Suprapubic skin (tissue), 4 donors: ENCODE measurements at regions not wholly inside any gene's neighbourhood (a gene's known extent, or its start where the extent isn't known, plus 50 kb on each side); places are given as distances from the start of the nearest gene placed in this dataset.

ENCODE experiments used
- DNase-seq, 2 donors: peaks; one replicate each; pipeline ENCODE4 v3.0.0-alpha.2; 2019; ENCODE audit warnings: low spot score in 2 of 2
- H3K27ac ChIP-seq: fragments of 200-600 bp; sonication (generic); one replicate; pipeline ENCODE4 v1.5.1; 2019
- H3K27me3 ChIP-seq: fragments of 200-600 bp; sonication (generic); one replicate; pipeline ENCODE4 v1.5.1; 2019
- H3K36me3 ChIP-seq: fragments of 200-600 bp; sonication (generic); one replicate; pipeline ENCODE4 v1.5.1; 2019
- H3K4me1 ChIP-seq: fragments of 200-600 bp; sonication (generic); one replicate; pipeline ENCODE4 v1.5.1; 2019
- H3K4me3 ChIP-seq: fragments of 200-600 bp; sonication (generic); one replicate; pipeline ENCODE4 v1.5.1; 2019; ENCODE audit warnings: mild to moderate bottlenecking
- H3K9me3 ChIP-seq: fragments of 200-600 bp; sonication (generic); one replicate; pipeline ENCODE4 v1.5.1; 2019
- CTCF ChIP-seq, 2 donors: fragments of 200-600 bp in 1 of 2; fragments of 450-650 bp in 1 of 2; sonication (generic) in 1 of 2; IDR thresholded peaks; one replicate each; pipeline ENCODE4 v1.5.1; 2016 to 2019; ENCODE audit warnings: antibody characterized with exemption in 2 of 2, mild to moderate bottlenecking in 1 of 2, moderate library complexity in 1 of 2
- EP300 ChIP-seq: sonication (generic); formaldehyde crosslinking; IDR thresholded peaks from one replicate; pipeline ENCODE4 v1.6.1; 2017; ENCODE audit warnings: antibody characterized with exemption
- POLR2A ChIP-seq, 2 donors: fragments of 450-650 bp; IDR thresholded peaks; one replicate each; pipeline ENCODE4 v1.6.1; 2017; ENCODE audit warnings: antibody characterized with exemption in 2 of 2, mild to moderate bottlenecking in 2 of 2, moderate library complexity in 2 of 2
- POLR2AphosphoS5 ChIP-seq, 3 donors: sonication (generic); formaldehyde crosslinking; IDR thresholded peaks; one replicate each; pipeline ENCODE4 v1.6.1; 2017; ENCODE audit warnings: antibody characterized with exemption in 3 of 3
- WGBS: methylation state at CpG from one replicate; pipeline ENCODE4 v1.1.5; 2018; 5-methylcytosine and 5-hydroxymethylcytosine counted together

DNA sequence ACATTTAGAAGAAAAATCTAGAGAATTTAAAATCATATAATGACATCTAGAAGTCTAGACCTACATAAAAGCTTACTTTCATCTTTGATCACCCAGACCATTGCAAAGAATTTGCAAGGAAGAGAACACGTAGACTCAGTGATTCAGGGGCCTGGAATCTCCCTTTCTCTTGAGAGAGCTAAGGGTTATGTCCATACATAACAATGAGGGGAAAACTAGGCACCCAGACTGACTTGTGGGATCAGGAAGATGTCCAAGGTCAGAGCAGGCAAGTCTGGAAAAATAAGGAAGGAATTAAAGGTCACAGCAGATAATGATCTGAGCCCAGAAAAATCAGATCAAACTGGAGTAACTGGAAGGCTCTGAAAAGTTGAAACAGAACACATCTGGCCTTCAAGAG, 198.4 kb upstream of the SFRP2 start:
- no peaks in the 10 kb centered on the region for H3K36me3 ChIP-seq
- H3K9me3 ChIP-seq, result no peaks in the 10 kb centered on the region
- 58% methylated on average over 1 of the region's 1 CpG for WGBS
- DNase-seq, result no peak
- H3K4me3 ChIP-seq, result no peak overlapping the region
- H3K4me1 ChIP-seq, result no peaks in the 10 kb centered on the region
- H3K27ac ChIP-seq, result no peak overlapping the region
- TF ChIP-seq CTCF (IDR thresholded peaks at IDR 0.05) (no peak), POLR2AphosphoS5 (IDR thresholded peaks at IDR 0.05) (no peak), EP300 (no peak), POLR2A (IDR thresholded peaks at IDR 0.05) (no peak)
- H3K27me3 ChIP-seq, result no peaks in the 10 kb centered on the region

DNA sequence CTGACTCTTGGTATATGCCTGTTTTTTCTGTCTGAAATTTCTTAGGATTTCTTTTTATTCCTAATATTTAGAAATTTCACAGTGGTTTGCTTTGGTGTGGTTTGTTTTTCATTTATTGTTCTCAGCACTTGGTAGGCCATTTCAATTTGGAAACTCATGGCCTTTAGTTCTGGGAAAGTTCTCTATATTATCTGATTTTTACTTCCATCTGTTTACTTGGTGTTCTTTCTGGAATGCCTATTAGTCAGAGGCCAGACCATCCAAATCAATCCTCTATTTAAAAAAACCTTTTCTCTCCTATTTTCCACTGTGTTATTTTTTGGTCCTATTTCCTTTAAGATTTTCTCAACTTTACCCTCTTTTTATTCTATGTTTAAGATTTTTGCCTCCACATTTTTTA, 188.1 kb upstream of the SFRP2 start:
- no peak for TF ChIP-seq CTCF (IDR thresholded peaks at IDR 0.05)
- TF ChIP-seq POLR2A (IDR thresholded peaks at IDR 0.05), result no peak
- TF ChIP-seq EP300, result no peak
- no peak for TF ChIP-seq POLR2AphosphoS5 (IDR thresholded peaks at IDR 0.05)
- H3K36me3 ChIP-seq, result no peaks in the 10 kb centered on the region
- H3K4me3 ChIP-seq, result no peak overlapping the region
- no peaks in the 10 kb centered on the region for H3K9me3 ChIP-seq
- no peaks in the 10 kb centered on the region for H3K4me1 ChIP-seq
- no peaks in the 10 kb centered on the region for H3K27me3 ChIP-seq
- H3K27ac ChIP-seq, result no peak overlapping the region
- no peak for DNase-seq

GRCh38 chr4:153974452-153974851, 185.6 kb upstream of the SFRP2 start:
- Histone ChIP-seq H3K36me3 (no peaks in the 10 kb centered on the region), H3K4me3 (no peak overlapping the region), H3K27me3 (no peaks in the 10 kb centered on the region), H3K9me3 (no peaks in the 10 kb centered on the region), H3K4me1 (no peaks in the 10 kb centered on the region), H3K27ac (no peak overlapping the region)
- TF ChIP-seq POLR2AphosphoS5 (IDR thresholded peaks at IDR 0.05), result no peak
- TF ChIP-seq POLR2A (IDR thresholded peaks at IDR 0.05), result no peak
- no peak for TF ChIP-seq CTCF (IDR thresholded peaks at IDR 0.05)
- no peak for TF ChIP-seq EP300
- 100% methylated on average over 1 of the region's 1 CpG for WGBS
- DNase-seq, result no peak

DNA sequence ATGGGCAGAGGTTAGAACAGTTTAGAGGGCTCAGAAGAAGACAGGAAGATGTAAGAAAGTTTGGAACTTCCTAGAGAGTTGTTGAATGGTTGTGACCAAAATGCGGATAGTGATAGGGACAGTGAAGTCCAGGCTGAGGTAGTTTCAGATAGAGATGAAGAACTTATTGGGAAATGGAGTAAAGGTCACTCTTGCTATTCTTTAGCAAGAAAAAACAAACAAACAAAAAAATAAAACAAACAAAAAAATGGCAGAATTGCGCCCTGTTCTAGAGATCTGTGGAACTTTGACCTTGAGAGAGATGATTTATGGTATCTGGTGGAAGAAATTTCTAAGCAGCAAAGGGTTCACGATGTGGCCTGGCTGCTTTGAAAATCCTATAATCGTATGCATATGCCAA, 185.1 kb upstream of the SFRP2 start:
- H3K27me3 ChIP-seq, result no peaks in the 10 kb centered on the region
- TF ChIP-seq POLR2A (IDR thresholded peaks at IDR 0.05) (no peak), CTCF (IDR thresholded peaks at IDR 0.05) (no peak), POLR2AphosphoS5 (IDR thresholded peaks at IDR 0.05) (no peak), EP300 (no peak)
- WGBS, result 66% methylated on average over 4 of the region's 4 CpGs
- H3K4me3 ChIP-seq, result no peak overlapping the region
- no peak overlapping the region for H3K27ac ChIP-seq
- H3K9me3 ChIP-seq, result no peaks in the 10 kb centered on the region
- no peak for DNase-seq
- H3K4me1 ChIP-seq, result no peaks in the 10 kb centered on the region
- H3K36me3 ChIP-seq, result no peaks in the 10 kb centered on the region

DNA sequence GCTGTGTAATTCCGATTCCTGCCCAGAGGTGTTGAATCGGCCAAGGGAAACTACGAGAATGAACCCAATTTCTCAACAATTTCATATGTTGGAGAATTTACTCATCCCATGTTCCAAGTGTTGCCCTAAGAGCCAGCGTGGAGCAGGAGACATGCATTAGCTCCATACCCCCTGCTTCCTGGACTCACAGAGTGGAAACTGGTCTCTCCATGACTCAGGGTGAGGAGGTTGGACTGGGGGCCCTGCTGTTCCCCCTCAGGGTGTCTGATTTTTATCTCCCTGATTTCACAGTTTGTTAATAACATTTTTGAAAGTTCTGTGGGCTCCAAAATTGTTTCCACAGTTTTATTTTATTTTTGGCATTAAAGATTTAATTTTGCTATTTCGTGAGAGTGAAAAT, 183.0 kb upstream of the SFRP2 start:
- Histone ChIP-seq H3K27ac (no peak overlapping the region), H3K27me3 (no peaks in the 10 kb centered on the region), H3K4me1 (no peaks in the 10 kb centered on the region), H3K36me3 (no peaks in the 10 kb centered on the region), H3K4me3 (no peak overlapping the region), H3K9me3 (no peaks in the 10 kb centered on the region)
- TF ChIP-seq CTCF (IDR thresholded peaks at IDR 0.05) (no peak), POLR2AphosphoS5 (IDR thresholded peaks at IDR 0.05) (no peak), POLR2A (IDR thresholded peaks at IDR 0.05) (no peak), EP300 (no peak)
- no peak for DNase-seq
- WGBS, result 77% methylated on average over 5 of the region's 5 CpGs
